ENCODE measurements at regions not wholly inside any gene's neighbourhood (a gene's known extent, or its start where the extent isn't known, plus 50 kb on each side); places are given as distances from the start of the nearest gene placed in this dataset.

- no peak overlapping the region for H3K4me3 Mint-ChIP-seq (ENCODE audit: unreplicated experiment)
- DNase-seq (ENCODE audit: low read depth) (no peak), FAIRE-seq (no peak)
- TF ChIP-seq EZH2 (IDR thresholded peaks at IDR 0.05; ENCODE audit: insufficient read depth, low read length): no peak
- no peak for TF ChIP-seq CTCF (IDR thresholded peaks at IDR 0.05; ENCODE audit: insufficient read depth, low read depth, low read length)
- Histone ChIP-seq H3K79me2 (ENCODE audit: insufficient read depth, low read length) (no peaks in the 10 kb centered on the region), H3K4me2 (ENCODE audit: low read length) (no peak overlapping the region), H3K9me3 (ENCODE audit: insufficient read depth, low read depth, low read length) (no peaks in the 10 kb centered on the region), H3K9ac (ENCODE audit: low read length) (no peak overlapping the region), H3K36me3 (ENCODE audit: insufficient read depth, low read length) (no peaks in the 10 kb centered on the region), H2AFZ (ENCODE audit: low read depth, low read length) (no peak overlapping the region), H3K27me3 (ENCODE audit: insufficient read depth, low read length) (no peaks in the 10 kb centered on the region), H3K4me1 (ENCODE audit: insufficient read depth, low read length) (no peaks in the 10 kb centered on the region), H3K4me3 (ENCODE audit: insufficient read depth, low read depth, low read length) (no peak overlapping the region), H3K27ac (ENCODE audit: low read depth, low read length) (no peak overlapping the region), H4K20me1 (ENCODE audit: insufficient read depth, low read length) (no peaks in the 10 kb centered on the region)
- no peaks in the 10 kb centered on the region for H3K9me3 Mint-ChIP-seq (ENCODE audit: unreplicated experiment)
- no peaks in the 10 kb centered on the region for H3K4me1 Mint-ChIP-seq (ENCODE audit: low read depth, unreplicated experiment)
- peaks cover 8% of the 10 kb centered on the region for H3K27me3 Mint-ChIP-seq (ENCODE audit: low read depth, unreplicated experiment)
- H3K27ac Mint-ChIP-seq (ENCODE audit: unreplicated experiment): no peak overlapping the region
- no peaks in the 10 kb centered on the region for H3K36me3 Mint-ChIP-seq (ENCODE audit: low read depth, unreplicated experiment)
Observed at GRCh38 chr1:68347415-68347814, 102.3 kb downstream of the RPE65 start.

GRCh38 chr1:68346188-68346808, 103.5 kb downstream of the RPE65 start:
- Histone ChIP-seq H3K4me2 (ENCODE audit: low read length) (no peak overlapping the region), H3K79me2 (ENCODE audit: insufficient read depth, low read length) (no peaks in the 10 kb centered on the region), H4K20me1 (ENCODE audit: insufficient read depth, low read length) (no peaks in the 10 kb centered on the region), H3K4me3 (ENCODE audit: insufficient read depth, low read depth, low read length) (no peak overlapping the region), H3K27me3 (ENCODE audit: insufficient read depth, low read length) (no peaks in the 10 kb centered on the region), H3K36me3 (ENCODE audit: insufficient read depth, low read length) (no peaks in the 10 kb centered on the region), H3K9ac (ENCODE audit: low read length) (no peak overlapping the region), H3K4me1 (ENCODE audit: insufficient read depth, low read length) (no peaks in the 10 kb centered on the region), H3K27ac (ENCODE audit: low read depth, low read length) (no peak overlapping the region), H3K9me3 (ENCODE audit: insufficient read depth, low read depth, low read length) (no peaks in the 10 kb centered on the region), H2AFZ (ENCODE audit: low read depth, low read length) (no peak overlapping the region)
- no peak overlapping the region for H3K27ac Mint-ChIP-seq (ENCODE audit: unreplicated experiment)
- H3K27me3 Mint-ChIP-seq (ENCODE audit: low read depth, unreplicated experiment): peaks cover 10% of the 10 kb centered on the region
- H3K4me3 Mint-ChIP-seq (ENCODE audit: unreplicated experiment): no peak overlapping the region
- no peaks in the 10 kb centered on the region for H3K9me3 Mint-ChIP-seq (ENCODE audit: unreplicated experiment)
- peak; percentile 43 for FAIRE-seq
- H3K4me1 Mint-ChIP-seq (ENCODE audit: low read depth, unreplicated experiment): no peaks in the 10 kb centered on the region
- no peak for DNase-seq (ENCODE audit: low read depth)
- H3K36me3 Mint-ChIP-seq (ENCODE audit: low read depth, unreplicated experiment): no peaks in the 10 kb centered on the region
- TF ChIP-seq CTCF (IDR thresholded peaks at IDR 0.05; ENCODE audit: insufficient read depth, low read depth, low read length): peak; percentile 46
- TF ChIP-seq EZH2 (IDR thresholded peaks at IDR 0.05; ENCODE audit: insufficient read depth, low read length): no peak

GRCh38 chr1:68344208-68344607, 105.5 kb downstream of the RPE65 start:
- Histone ChIP-seq H3K4me1 (ENCODE audit: insufficient read depth, low read length) (no peaks in the 10 kb centered on the region), H3K9ac (ENCODE audit: low read length) (no peak overlapping the region), H2AFZ (ENCODE audit: low read depth, low read length) (no peak overlapping the region), H3K4me3 (ENCODE audit: insufficient read depth, low read depth, low read length) (no peak overlapping the region), H3K79me2 (ENCODE audit: insufficient read depth, low read length) (no peaks in the 10 kb centered on the region), H3K27me3 (ENCODE audit: insufficient read depth, low read length) (no peaks in the 10 kb centered on the region), H3K4me2 (ENCODE audit: low read length) (no peak overlapping the region), H3K27ac (ENCODE audit: low read depth, low read length) (no peak overlapping the region), H3K36me3 (ENCODE audit: insufficient read depth, low read length) (no peaks in the 10 kb centered on the region), H3K9me3 (ENCODE audit: insufficient read depth, low read depth, low read length) (no peaks in the 10 kb centered on the region), H4K20me1 (ENCODE audit: insufficient read depth, low read length) (no peaks in the 10 kb centered on the region)
- FAIRE-seq (no peak), DNase-seq (ENCODE audit: low read depth) (no peak)
- Mint-ChIP-seq H3K27me3 (ENCODE audit: low read depth, unreplicated experiment) (peaks cover 1% of the 10 kb centered on the region), H3K4me3 (ENCODE audit: unreplicated experiment) (no peak overlapping the region), H3K27ac (ENCODE audit: unreplicated experiment) (no peak overlapping the region), H3K36me3 (ENCODE audit: low read depth, unreplicated experiment) (no peaks in the 10 kb centered on the region), H3K4me1 (ENCODE audit: low read depth, unreplicated experiment) (no peaks in the 10 kb centered on the region), H3K9me3 (ENCODE audit: unreplicated experiment) (no peaks in the 10 kb centered on the region)
- TF ChIP-seq CTCF (IDR thresholded peaks at IDR 0.05; ENCODE audit: insufficient read depth, low read depth, low read length) (no peak), EZH2 (IDR thresholded peaks at IDR 0.05; ENCODE audit: insufficient read depth, low read length) (no peak)

Data from astrocyte (in vitro differentiated cells and primary cell).